ENCODE measurements at regions not wholly inside any gene's neighbourhood (a gene's known extent, or its start where the extent isn't known, plus 50 kb on each side); places are given as distances from the start of the nearest gene placed in this dataset.

DNA sequence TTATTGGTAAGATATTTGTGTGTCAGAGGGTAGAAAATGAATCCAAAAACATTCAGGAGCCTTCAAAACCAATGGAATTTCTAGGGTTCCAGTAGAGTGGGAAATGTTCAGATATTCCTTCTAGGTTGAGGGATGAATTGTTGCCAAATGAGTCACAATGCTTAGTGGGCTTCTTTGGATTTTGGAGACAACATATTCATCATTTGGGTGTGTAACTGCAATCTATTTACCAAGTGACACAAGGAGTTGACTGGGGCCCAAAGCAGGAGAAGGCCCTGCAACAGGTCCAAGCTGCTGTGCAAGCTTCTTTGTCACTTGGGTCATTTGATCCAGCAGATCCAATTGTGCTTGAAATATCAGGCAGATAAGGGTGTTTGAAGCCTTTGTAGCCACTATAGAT, 551.5 kb upstream of the PITX2 start:
- DNase-seq: no peak
- H3K4me1 Mint-ChIP-seq (ENCODE audit: low read depth, unreplicated experiment): no peaks in the 10 kb centered on the region

DNA sequence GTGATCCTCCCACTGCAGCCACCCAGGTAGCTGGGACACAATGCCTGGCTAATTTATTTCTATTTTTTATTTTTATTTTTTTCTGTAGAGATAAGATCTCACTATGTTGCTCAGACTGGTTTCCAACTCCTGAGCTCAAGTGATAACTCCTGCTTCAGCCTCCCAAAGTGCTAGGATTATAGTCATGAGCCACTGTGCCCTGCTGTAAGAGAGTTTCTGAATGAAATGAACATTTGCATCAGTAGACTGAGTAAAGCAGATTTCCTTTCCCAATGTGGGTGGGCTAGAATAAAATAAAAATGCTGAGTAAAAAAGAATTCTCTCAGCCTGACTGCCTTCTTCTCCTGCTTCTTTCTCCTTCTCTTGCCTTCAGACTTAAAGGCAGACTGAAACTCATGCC, 555.4 kb upstream of the PITX2 start:
- CTCF ChIA-PET: no interaction called here

More for the DNA sequence above, 551.5 kb upstream of the PITX2 start:
- TF ChIP-seq, protein P1, sequence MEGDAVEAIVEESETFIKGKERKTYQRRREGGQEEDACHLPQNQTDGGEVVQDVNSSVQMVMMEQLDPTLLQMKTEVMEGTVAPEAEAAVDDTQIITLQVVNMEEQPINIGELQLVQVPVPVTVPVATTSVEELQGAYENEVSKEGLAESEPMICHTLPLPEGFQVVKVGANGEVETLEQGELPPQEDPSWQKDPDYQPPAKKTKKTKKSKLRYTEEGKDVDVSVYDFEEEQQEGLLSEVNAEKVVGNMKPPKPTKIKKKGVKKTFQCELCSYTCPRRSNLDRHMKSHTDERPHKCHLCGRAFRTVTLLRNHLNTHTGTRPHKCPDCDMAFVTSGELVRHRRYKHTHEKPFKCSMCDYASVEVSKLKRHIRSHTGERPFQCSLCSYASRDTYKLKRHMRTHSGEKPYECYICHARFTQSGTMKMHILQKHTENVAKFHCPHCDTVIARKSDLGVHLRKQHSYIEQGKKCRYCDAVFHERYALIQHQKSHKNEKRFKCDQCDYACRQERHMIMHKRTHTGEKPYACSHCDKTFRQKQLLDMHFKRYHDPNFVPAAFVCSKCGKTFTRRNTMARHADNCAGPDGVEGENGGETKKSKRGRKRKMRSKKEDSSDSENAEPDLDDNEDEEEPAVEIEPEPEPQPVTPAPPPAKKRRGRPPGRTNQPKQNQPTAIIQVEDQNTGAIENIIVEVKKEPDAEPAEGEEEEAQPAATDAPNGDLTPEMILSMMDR (IDR thresholded peaks at IDR 0.05; ENCODE audit: insufficient read depth in 1 of 2, low read depth in 1 of 2, low read length in 1 of 2, severe bottlenecking in 1 of 2, unreplicated experiment in 1 of 2): no peak
- Mint-ChIP-seq H3K27me3 (ENCODE audit: insufficient read depth, unreplicated experiment) (no peaks in the 10 kb centered on the region), H3K27ac (ENCODE audit: unreplicated experiment) (no peak overlapping the region), H3K36me3 (ENCODE audit: insufficient read depth, unreplicated experiment) (no peaks in the 10 kb centered on the region), H3K4me3 (ENCODE audit: unreplicated experiment) (no peak overlapping the region), H3K9me3 (ENCODE audit: unreplicated experiment) (no peaks in the 10 kb centered on the region)
- intact Hi-C loops (cut with micrococcal nuclease; ENCODE audit: unreplicated experiment): no loop called here
- no peaks in the 10 kb centered on the region for H3K4me1 ChIP-seq
- ChIA-PET POLR2A (no interaction called here), CTCF (no interaction called here)
- no peaks in the 10 kb centered on the region for H3K9me3 ChIP-seq
- H3K4me3 ChIP-seq (ENCODE audit: low read depth, low read length): no peak overlapping the region
- H3K27me3 ChIP-seq (replicated peaks; ENCODE audit: control insufficient read depth, insufficient read depth, low read length): no peaks in the 10 kb centered on the region
- H3K36me3 ChIP-seq (ENCODE audit: control insufficient read depth, insufficient read depth, low read length): no peaks in the 10 kb centered on the region
- BruUV-seq (replicated peaks): no TSS peak

DNA sequence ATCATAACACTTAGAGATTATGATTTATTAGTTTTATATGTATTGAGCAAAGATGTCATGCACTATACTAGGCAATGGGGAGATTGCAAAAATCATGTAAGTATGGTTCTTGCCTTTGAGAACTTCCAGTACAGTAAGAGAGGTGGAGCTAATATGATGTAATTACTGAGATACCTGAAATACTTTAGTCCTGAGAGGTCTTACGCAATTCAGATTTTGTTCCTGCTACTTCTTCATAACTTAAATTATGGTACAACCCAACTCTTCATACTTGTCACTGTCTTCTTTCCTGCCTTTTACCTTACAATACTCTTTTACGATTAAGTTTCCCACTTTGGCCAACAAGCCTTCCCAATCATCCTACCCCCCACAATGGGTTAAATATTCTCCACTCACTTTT, 564.2 kb upstream of the PITX2 start:
- BruUV-seq (replicated peaks): no TSS peak
- Mint-ChIP-seq H3K4me1 (ENCODE audit: low read depth, unreplicated experiment) (peaks cover 7% of the 10 kb centered on the region), H3K36me3 (ENCODE audit: insufficient read depth, unreplicated experiment) (no peaks in the 10 kb centered on the region), H3K9me3 (ENCODE audit: unreplicated experiment) (peaks cover 12% of the 10 kb centered on the region), H3K4me3 (ENCODE audit: unreplicated experiment) (no peak overlapping the region), H3K27me3 (ENCODE audit: insufficient read depth, unreplicated experiment) (peaks cover 4% of the 10 kb centered on the region), H3K27ac (ENCODE audit: unreplicated experiment) (no peak overlapping the region)
- TF ChIP-seq, protein P1 (IDR thresholded peaks at IDR 0.05; ENCODE audit: insufficient read depth in 1 of 2, low read depth in 1 of 2, low read length in 1 of 2, severe bottlenecking in 1 of 2, unreplicated experiment in 1 of 2): no peak
- ChIA-PET CTCF (no interaction called here), POLR2A (no interaction called here)
- no peaks in the 10 kb centered on the region for H3K27me3 ChIP-seq (replicated peaks; ENCODE audit: control insufficient read depth, insufficient read depth, low read length)
- no peak overlapping the region for H3K4me3 ChIP-seq (ENCODE audit: low read depth, low read length)
- no peak for DNase-seq
- no peaks in the 10 kb centered on the region for H3K4me1 ChIP-seq
- H3K36me3 ChIP-seq (ENCODE audit: control insufficient read depth, insufficient read depth, low read length): no peaks in the 10 kb centered on the region
- intact Hi-C loops (cut with micrococcal nuclease; ENCODE audit: unreplicated experiment): no loop called here
- no peaks in the 10 kb centered on the region; the same call in 1 of the 2 replicates for H3K9me3 ChIP-seq

More for the DNA sequence above, 555.4 kb upstream of the PITX2 start:
- no peaks in the 10 kb centered on the region for H3K4me1 Mint-ChIP-seq (ENCODE audit: low read depth, unreplicated experiment)
- POLR2A ChIA-PET: no interaction called here
- H3K27ac Mint-ChIP-seq (ENCODE audit: unreplicated experiment): no peak overlapping the region
- no peak for DNase-seq
- H3K9me3 Mint-ChIP-seq (ENCODE audit: unreplicated experiment): peaks cover 12% of the 10 kb centered on the region
- H3K27me3 Mint-ChIP-seq (ENCODE audit: insufficient read depth, unreplicated experiment): no peaks in the 10 kb centered on the region
- Histone ChIP-seq H3K4me3 (ENCODE audit: low read depth, low read length) (no peak overlapping the region), H3K9me3 (no peaks in the 10 kb centered on the region), H3K36me3 (ENCODE audit: control insufficient read depth, insufficient read depth, low read length) (no peaks in the 10 kb centered on the region), H3K4me1 (no peaks in the 10 kb centered on the region), H3K27me3 (replicated peaks; ENCODE audit: control insufficient read depth, insufficient read depth, low read length) (no peaks in the 10 kb centered on the region)
- TF ChIP-seq, protein P1 (IDR thresholded peaks at IDR 0.05; ENCODE audit: insufficient read depth in 1 of 2, low read depth in 1 of 2, low read length in 1 of 2, severe bottlenecking in 1 of 2, unreplicated experiment in 1 of 2): no peak
- no peak overlapping the region for H3K4me3 Mint-ChIP-seq (ENCODE audit: unreplicated experiment)
- intact Hi-C loops (cut with micrococcal nuclease; ENCODE audit: unreplicated experiment): no loop called here
- no TSS peak for BruUV-seq (replicated peaks)
- H3K36me3 Mint-ChIP-seq (ENCODE audit: insufficient read depth, unreplicated experiment): no peaks in the 10 kb centered on the region
